HepG2 (cell line): ENCODE measurements at regions not wholly inside any gene's neighbourhood (a gene's known extent, or its start where the extent isn't known, plus 50 kb on each side); places are given as distances from the start of the nearest gene placed in this dataset.

Experiments used
- DNMT3B ChIP-seq: conservative IDR thresholded peaks from 2 replicates; pipeline ENCODE4 v1.6.1; 2016; ENCODE audit warnings: missing biosample characterization, control low read depth
- IKZF1 ChIP-seq: fragments of 450-650 bp; IDR thresholded peaks from 2 replicates; pipeline ENCODE4 v1.7.1; 2016
- SETDB1 ChIP-seq: sonication (generic); formaldehyde crosslinking; IDR thresholded peaks from 2 replicates; pipeline ENCODE4 v1.5.1; 2020; ENCODE audit warnings: missing genetic modification reagents, mild to moderate bottlenecking, borderline replicate concordance
- SP4 ChIP-seq: sonication (generic); formaldehyde crosslinking; IDR thresholded peaks from 2 replicates; pipeline ENCODE4 v1.8.1; 2023; ENCODE audit warnings: mild to moderate bottlenecking, missing genetic modification reagents
- TCF7L2 ChIP-seq: IDR thresholded peaks from 2 replicates; pipeline ENCODE4 v1.6.1; 2011; ENCODE audit warnings: mild to moderate bottlenecking, low read depth, low read length, moderate library complexity
- ZNF180 ChIP-seq: sonication (generic); formaldehyde crosslinking; IDR thresholded peaks from 2 replicates; pipeline ENCODE4 v1.4.0; 2020; ENCODE audit warnings: low read depth, missing genetic modification reagents, borderline replicate concordance
- ZNF20 ChIP-seq: sonication (generic); formaldehyde crosslinking; IDR thresholded peaks from 2 replicates; pipeline ENCODE4 v1.4.0; 2020; ENCODE audit warnings: mild to moderate bottlenecking, moderate library complexity, missing genetic modification reagents
- ZNF326 ChIP-seq: sonication (generic); formaldehyde crosslinking; IDR thresholded peaks from 2 replicates; pipeline ENCODE4 v1.4.0; 2020; ENCODE audit warnings: missing genetic modification reagents, borderline replicate concordance
- ZNF563 ChIP-seq: sonication (generic); formaldehyde crosslinking; IDR thresholded peaks from 2 replicates; pipeline ENCODE4 v1.8.0; 2022; ENCODE audit warnings: mild to moderate bottlenecking, moderate library complexity, missing genetic modification reagents
- ZNF703 ChIP-seq: sonication (generic); formaldehyde crosslinking; IDR thresholded peaks from 2 replicates; pipeline ENCODE4 v1.5.1; 2020; ENCODE audit warnings: missing genetic modification reagents, mild to moderate bottlenecking, moderate library complexity, borderline replicate concordance
- ZNF709 ChIP-seq: sonication (generic); formaldehyde crosslinking; IDR thresholded peaks from 2 replicates; pipeline ENCODE4 v1.5.0; 2020; ENCODE audit warnings: mild to moderate bottlenecking, missing genetic modification reagents
- ZNF776 ChIP-seq: sonication (generic); formaldehyde crosslinking; IDR thresholded peaks from 2 replicates; pipeline ENCODE4 v1.4.0; 2020; ENCODE audit warnings: mild to moderate bottlenecking, missing genetic modification reagents
- TF ChIP-seq, protein P1 (sequence below): sonication (generic); formaldehyde crosslinking; IDR thresholded peaks from 2 replicates; pipeline ENCODE4 v1.4.0; 2020; ENCODE audit warnings: mild to moderate bottlenecking, missing genetic modification reagents
- TF ChIP-seq, protein P2 (sequence below): sonication (generic); formaldehyde crosslinking; IDR thresholded peaks from 2 replicates; pipeline ENCODE4 v1.4.0; 2020; ENCODE audit warnings: mild to moderate bottlenecking, missing genetic modification reagents

DNA sequence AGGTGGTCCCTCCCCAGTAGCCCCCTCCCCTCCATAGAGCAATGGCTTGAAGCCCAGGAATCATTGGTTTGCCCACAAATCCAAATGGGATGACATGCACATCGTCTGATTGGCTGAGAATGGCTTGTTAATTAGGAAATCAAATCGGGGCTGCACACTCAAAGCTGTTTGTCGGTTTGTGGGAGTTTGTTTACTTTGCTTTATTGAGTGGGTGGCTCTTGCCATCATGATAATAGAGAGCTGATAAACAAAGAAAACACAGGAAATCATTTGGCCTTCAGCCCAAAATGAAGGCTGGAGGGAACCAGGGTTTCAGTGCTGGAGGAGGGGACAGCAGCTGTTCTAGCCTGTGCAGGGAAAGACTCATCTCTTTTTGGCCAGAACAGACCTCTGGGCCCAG is 316.3 kb downstream of the CBLN1 start (continued):
- TF ChIP-seq, protein P1, sequence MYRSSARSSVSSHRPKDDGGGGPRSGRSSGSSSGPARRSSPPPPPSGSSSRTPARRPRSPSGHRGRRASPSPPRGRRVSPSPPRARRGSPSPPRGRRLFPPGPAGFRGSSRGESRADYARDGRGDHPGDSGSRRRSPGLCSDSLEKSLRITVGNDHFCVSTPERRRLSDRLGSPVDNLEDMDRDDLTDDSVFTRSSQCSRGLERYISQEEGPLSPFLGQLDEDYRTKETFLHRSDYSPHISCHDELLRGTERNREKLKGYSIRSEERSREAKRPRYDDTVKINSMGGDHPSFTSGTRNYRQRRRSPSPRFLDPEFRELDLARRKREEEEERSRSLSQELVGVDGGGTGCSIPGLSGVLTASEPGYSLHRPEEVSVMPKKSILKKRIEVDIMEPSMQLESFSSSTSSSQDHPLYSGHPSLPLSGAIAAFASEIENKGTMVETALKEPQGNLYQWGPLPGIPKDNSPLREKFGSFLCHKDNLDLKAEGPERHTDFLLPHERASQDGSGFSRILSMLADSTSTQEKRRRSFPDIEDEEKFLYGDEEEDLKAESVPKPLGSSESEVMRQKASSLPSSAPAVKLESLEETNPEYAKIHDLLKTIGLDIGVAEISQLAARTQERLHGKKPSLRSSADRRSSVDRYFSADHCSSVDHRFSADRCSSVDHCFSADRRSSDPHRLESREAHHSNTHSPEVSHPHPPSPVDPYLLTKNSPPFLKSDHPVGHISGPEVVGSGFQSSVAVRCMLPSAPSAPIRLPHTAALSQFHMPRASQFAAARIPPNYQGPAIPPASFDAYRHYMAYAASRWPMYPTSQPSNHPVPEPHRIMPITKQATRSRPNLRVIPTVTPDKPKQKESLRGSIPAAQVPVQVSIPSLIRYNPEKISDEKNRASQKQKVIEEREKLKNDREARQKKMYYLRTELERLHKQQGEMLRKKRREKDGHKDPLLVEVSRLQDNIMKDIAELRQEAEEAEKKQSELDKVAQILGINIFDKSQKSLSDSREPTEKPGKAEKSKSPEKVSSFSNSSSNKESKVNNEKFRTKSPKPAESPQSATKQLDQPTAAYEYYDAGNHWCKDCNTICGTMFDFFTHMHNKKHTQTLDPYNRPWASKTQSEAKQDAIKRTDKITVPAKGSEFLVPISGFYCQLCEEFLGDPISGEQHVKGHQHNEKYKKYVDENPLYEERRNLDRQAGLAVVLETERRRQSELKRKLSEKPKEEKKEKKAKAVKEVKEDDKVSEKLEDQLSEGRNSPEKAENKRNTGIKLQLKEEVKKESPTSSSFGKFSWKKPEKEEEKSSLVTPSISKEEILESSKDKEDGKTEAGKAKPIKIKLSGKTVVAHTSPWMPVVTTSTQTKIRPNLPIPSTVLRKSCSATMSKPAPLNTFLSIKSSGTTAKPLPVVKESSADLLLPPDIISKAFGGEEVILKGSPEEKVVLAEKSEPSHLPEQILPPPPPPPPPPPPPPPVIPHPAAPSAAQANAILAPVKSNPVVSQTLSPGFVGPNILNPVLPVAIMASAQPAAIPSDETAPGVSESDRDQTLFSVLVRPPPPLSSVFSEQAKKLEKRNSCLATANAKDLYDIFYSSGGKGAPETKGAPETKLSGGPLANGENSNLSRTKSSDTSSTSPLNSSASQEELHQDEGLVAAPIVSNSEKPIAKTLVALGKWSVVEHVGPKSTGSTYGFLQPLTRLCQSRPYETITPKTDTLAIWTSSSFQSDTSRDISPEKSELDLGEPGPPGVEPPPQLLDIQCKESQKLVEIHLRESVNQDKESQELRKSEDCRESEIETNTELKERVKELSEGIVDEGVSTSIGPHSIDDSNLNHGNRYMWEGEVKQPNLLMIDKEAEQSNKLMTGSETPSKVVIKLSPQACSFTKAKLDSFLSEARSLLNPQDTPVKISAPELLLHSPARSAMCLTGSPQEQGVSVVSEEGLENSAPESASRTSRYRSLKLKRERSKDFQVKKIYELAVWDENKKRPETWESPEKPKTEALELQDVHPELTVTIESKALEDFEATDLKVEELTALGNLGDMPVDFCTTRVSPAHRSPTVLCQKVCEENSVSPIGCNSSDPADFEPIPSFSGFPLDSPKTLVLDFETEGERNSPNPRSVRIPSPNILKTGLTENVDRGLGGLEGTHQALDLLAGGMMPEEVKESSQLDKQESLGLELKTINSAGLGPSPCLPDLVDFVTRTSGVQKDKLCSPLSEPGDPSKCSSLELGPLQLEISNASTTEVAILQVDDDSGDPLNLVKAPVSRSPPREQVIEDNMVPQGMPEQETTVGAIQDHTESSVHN (CRISPR knock-in tag), result no peak
- no peak for TF ChIP-seq ZNF180 (CRISPR knock-in tag)
- TF ChIP-seq ZNF563, result no peak
- no peak for TF ChIP-seq ZNF326 (CRISPR knock-in tag)
- TF ChIP-seq SETDB1 (CRISPR knock-in tag), result no peak
- TF ChIP-seq, protein P2, sequence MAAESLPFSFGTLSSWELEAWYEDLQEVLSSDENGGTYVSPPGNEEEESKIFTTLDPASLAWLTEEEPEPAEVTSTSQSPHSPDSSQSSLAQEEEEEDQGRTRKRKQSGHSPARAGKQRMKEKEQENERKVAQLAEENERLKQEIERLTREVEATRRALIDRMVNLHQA (CRISPR knock-in tag), result no peak
- TF ChIP-seq TCF7L2, result no peak
- no peak for TF ChIP-seq SP4 (CRISPR knock-in tag)
- no peak for TF ChIP-seq DNMT3B
- no peak for TF ChIP-seq ZNF20 (CRISPR knock-in tag)
- no peak for TF ChIP-seq ZNF709 (CRISPR knock-in tag)
- no peak for TF ChIP-seq IKZF1
- no peak for TF ChIP-seq ZNF703 (CRISPR knock-in tag)
- TF ChIP-seq ZNF776 (CRISPR knock-in tag), result no peak
- TF ChIP-seq, all 625 proteins: peak for 0
